Peyer's patch (tissue), 4 donors: ENCODE measurements at regions not wholly inside any gene's neighbourhood (a gene's known extent, or its start where the extent isn't known, plus 50 kb on each side); places are given as distances from the start of the nearest gene placed in this dataset.

ENCODE experiments used
- CTCF ChIP-seq, 6 experiments: fragments of 450-650 bp in 4 of 6; fragments of 200-600 bp in 2 of 6; sonication (generic) in 1 of 6; IDR thresholded peaks; one replicate each; pipeline ENCODE4 v1.5.1; 2017 to 2019; ENCODE audit warnings: antibody characterized with exemption in 6 of 6, mild to moderate bottlenecking in 3 of 6, moderate library complexity in 1 of 6
- POLR2A ChIP-seq, 2 donors: fragments of 450-650 bp; IDR thresholded peaks; one replicate each; pipeline ENCODE4 v1.5.1; 2017; ENCODE audit warnings: antibody characterized with exemption in 2 of 2, mild to moderate bottlenecking in 2 of 2, moderate library complexity in 2 of 2

- TF ChIP-seq CTCF (IDR thresholded peaks at IDR 0.05), result no peak
- TF ChIP-seq POLR2A (IDR thresholded peaks at IDR 0.05), result no peak
Measured at GRCh38 chr3:177553579-177553978, 356.3 kb upstream of the TBL1XR1 start.
